ENCODE measurements at regions not wholly inside any gene's neighbourhood (a gene's known extent, or its start where the extent isn't known, plus 50 kb on each side); places are given as distances from the start of the nearest gene placed in this dataset.

GRCh38 chr4:162659716-162660115 is 495.9 kb upstream of the FSTL5 start:
- no peak for TF ChIP-seq CTCF (IDR thresholded peaks at IDR 0.05; ENCODE audit: control insufficient read depth, insufficient read depth, low read depth, low read length, missing control alignments)
- no peak overlapping the region for H3K4me3 ChIP-seq (ENCODE audit: control insufficient read depth, low read depth, low read length)
- DNase-seq (ENCODE audit: low read depth) = no peak

- TF ChIP-seq CTCF (IDR thresholded peaks at IDR 0.05; ENCODE audit: control insufficient read depth, insufficient read depth, low read depth, low read length, missing control alignments) = no peak
- no peak for DNase-seq (ENCODE audit: low read depth)
- H3K4me3 ChIP-seq (ENCODE audit: control insufficient read depth, low read depth, low read length) = no peak overlapping the region
Measured at GRCh38 chr4:162657966-162658365, 494.2 kb upstream of the FSTL5 start.

- no peak for DNase-seq (ENCODE audit: low read depth)
- H3K4me3 ChIP-seq (ENCODE audit: control insufficient read depth, low read depth, low read length) = no peak overlapping the region
- TF ChIP-seq CTCF (IDR thresholded peaks at IDR 0.05; ENCODE audit: control insufficient read depth, insufficient read depth, low read depth, low read length, missing control alignments) = no peak
Measured at GRCh38 chr4:162650166-162650565, 486.4 kb upstream of the FSTL5 start.

- no peak overlapping the region for H3K4me3 ChIP-seq (ENCODE audit: control insufficient read depth, low read depth, low read length)
- DNase-seq (ENCODE audit: low read depth) = no peak
- TF ChIP-seq CTCF (IDR thresholded peaks at IDR 0.05; ENCODE audit: control insufficient read depth, insufficient read depth, low read depth, low read length, missing control alignments) = no peak
Measured at GRCh38 chr4:162645381-162645780, 481.6 kb upstream of the FSTL5 start.

- no peak overlapping the region for H3K4me3 ChIP-seq (ENCODE audit: control insufficient read depth, low read depth, low read length)
- TF ChIP-seq CTCF (IDR thresholded peaks at IDR 0.05; ENCODE audit: control insufficient read depth, insufficient read depth, low read depth, low read length, missing control alignments) = no peak
- DNase-seq (ENCODE audit: low read depth) = no peak
Measured at GRCh38 chr4:162644346-162644745, 480.5 kb upstream of the FSTL5 start.

GRCh38 chr4:162640152-162640551 is 476.4 kb upstream of the FSTL5 start:
- no peak for TF ChIP-seq CTCF (IDR thresholded peaks at IDR 0.05; ENCODE audit: control insufficient read depth, insufficient read depth, low read depth, low read length, missing control alignments)
- DNase-seq (ENCODE audit: low read depth) = no peak
- H3K4me3 ChIP-seq (ENCODE audit: control insufficient read depth, low read depth, low read length) = no peak overlapping the region

GRCh38 chr4:162634390-162634789 is 470.6 kb upstream of the FSTL5 start:
- TF ChIP-seq CTCF (IDR thresholded peaks at IDR 0.05; ENCODE audit: control insufficient read depth, insufficient read depth, low read depth, low read length, missing control alignments) = no peak
- no peak overlapping the region for H3K4me3 ChIP-seq (ENCODE audit: control insufficient read depth, low read depth, low read length)
- no peak for DNase-seq (ENCODE audit: low read depth)
